Neural progenitor cell (in vitro differentiated cells): ENCODE measurements at regions not wholly inside any gene's neighbourhood (a gene's known extent, or its start where the extent isn't known, plus 50 kb on each side); places are given as distances from the start of the nearest gene placed in this dataset.
A peak's percentile ranks its signal among the peaks of the same experiment; 100 is the strongest.

Source experiments
- DNase-seq: peaks from one replicate; pipeline ENCODE4 v3.0.0-alpha.2; 2016; ENCODE audit warnings: low spot score
- H2AFZ ChIP-seq: fragments of 200-600 bp; sonication (generic); replicated peaks from 2 replicates; pipeline ENCODE4 v1.6.1; 2016; ENCODE audit warnings: antibody characterized with exemption
- H3F3A ChIP-seq: fragments of 200-600 bp; sonication (generic); 2 replicates; pipeline ENCODE4 v1.6.1; 2016; ENCODE audit warnings: antibody characterized with exemption, low read depth
- H3K27ac ChIP-seq: fragments of 200-600 bp; sonication (generic); 2 replicates; pipeline ENCODE4 v1.5.1; 2016; ENCODE audit warnings: mild to moderate bottlenecking
- H3K27me3 ChIP-seq: fragments of 200-600 bp; sonication (generic); 2 replicates; pipeline ENCODE4 v1.6.1; 2016; ENCODE audit warnings: mild to moderate bottlenecking, moderate library complexity
- H3K36me3 ChIP-seq: fragments of 200-600 bp; sonication (generic); 2 replicates; pipeline ENCODE4 v1.5.1; 2016
- H3K4me1 ChIP-seq: fragments of 200-600 bp; sonication (generic); 2 replicates; pipeline ENCODE4 v1.6.1; 2016; ENCODE audit warnings: mixed run types
- H3K4me2 ChIP-seq: fragments of 200-600 bp; sonication (generic); 2 replicates; pipeline ENCODE4 v1.6.1; 2016
- H3K4me3 ChIP-seq: fragments of 200-600 bp; sonication (generic); 2 replicates; pipeline ENCODE4 v1.5.1; 2016
- H3K79me2 ChIP-seq: fragments of 200-600 bp; sonication (generic); 2 replicates; pipeline ENCODE4 v1.6.1; 2016; ENCODE audit warnings: low read depth
- H3K9ac ChIP-seq: fragments of 200-600 bp; sonication (generic); 2 replicates; pipeline ENCODE4 v1.6.1; 2016
- H3K9me3 ChIP-seq: fragments of 200-600 bp; sonication (generic); 2 replicates; pipeline ENCODE4 v1.5.1; 2016; ENCODE audit warnings: low read depth
- H4K20me1 ChIP-seq: fragments of 200-600 bp; sonication (generic); 2 replicates; pipeline ENCODE4 v1.6.1; 2016; ENCODE audit warnings: low read depth
- H3K27ac Mint-ChIP-seq: 3 replicates; pipeline ENCODE4 v1.8.0; 2021; ENCODE audit warnings: mixed read lengths
- H3K27me3 Mint-ChIP-seq: 2 replicates; pipeline ENCODE4 v1.8.0; 2022; ENCODE audit warnings: low read depth, mild to moderate bottlenecking, inconsistent platforms, moderate library complexity, mixed read lengths; ENCODE audit not compliant: insufficient read depth
- H3K36me3 Mint-ChIP-seq: 3 replicates; pipeline ENCODE4 v1.8.0; 2021; ENCODE audit warnings: mixed read lengths
- H3K4me1 Mint-ChIP-seq: 3 replicates; pipeline ENCODE4 v1.8.0; 2021; ENCODE audit warnings: mixed read lengths
- H3K4me3 Mint-ChIP-seq: 3 replicates; pipeline ENCODE4 v1.8.0; 2021; ENCODE audit warnings: mild to moderate bottlenecking, moderate library complexity, mixed read lengths
- H3K9me3 Mint-ChIP-seq: 3 replicates; pipeline ENCODE4 v1.8.0; 2020; ENCODE audit warnings: mixed read lengths
- CTCF ChIP-seq: fragments of 200-600 bp; sonication (generic); IDR thresholded peaks from 2 replicates; pipeline ENCODE4 v1.5.1; 2017; ENCODE audit warnings: antibody characterized with exemption, mild to moderate bottlenecking
- EZH2 ChIP-seq: fragments of 200-600 bp; sonication (generic); IDR thresholded peaks from 2 replicates; pipeline ENCODE4 v1.6.1; 2017; ENCODE audit warnings: antibody characterized with exemption, mild to moderate bottlenecking, moderate library complexity
- EZH2phosphoT487 ChIP-seq: fragments of 200-600 bp; sonication (generic); IDR thresholded peaks from 2 replicates; pipeline ENCODE4 v1.6.1; 2017; ENCODE audit warnings: antibody characterized with exemption

GRCh38 chr14:82390586-82390985, 856.9 kb upstream of the SEL1L start:
- no peaks in the 10 kb centered on the region for H3K9me3 ChIP-seq
- no peak overlapping the region for H3K4me3 Mint-ChIP-seq
- H3K27me3 Mint-ChIP-seq: no peaks in the 10 kb centered on the region
- H3F3A ChIP-seq: no peaks in the 10 kb centered on the region
- no peak for DNase-seq
- no peak overlapping the region for H3K27ac ChIP-seq
- TF ChIP-seq EZH2phosphoT487 (no peak), EZH2 (no peak), CTCF (no peak)
- no peaks in the 10 kb centered on the region for H3K36me3 Mint-ChIP-seq
- no peaks in the 10 kb centered on the region for H4K20me1 ChIP-seq
- H3K27ac Mint-ChIP-seq: no peak overlapping the region
- no peak overlapping the region for H2AFZ ChIP-seq
- no peaks in the 10 kb centered on the region for H3K36me3 ChIP-seq
- H3K4me1 Mint-ChIP-seq: no peaks in the 10 kb centered on the region
- H3K9me3 Mint-ChIP-seq: no peaks in the 10 kb centered on the region
- no peak overlapping the region for H3K4me3 ChIP-seq
- H3K27me3 ChIP-seq: no peaks in the 10 kb centered on the region
- H3K9ac ChIP-seq: no peak overlapping the region
- no peak overlapping the region for H3K4me2 ChIP-seq
- H3K4me1 ChIP-seq: no peaks in the 10 kb centered on the region
- H3K79me2 ChIP-seq: no peaks in the 10 kb centered on the region

DNA sequence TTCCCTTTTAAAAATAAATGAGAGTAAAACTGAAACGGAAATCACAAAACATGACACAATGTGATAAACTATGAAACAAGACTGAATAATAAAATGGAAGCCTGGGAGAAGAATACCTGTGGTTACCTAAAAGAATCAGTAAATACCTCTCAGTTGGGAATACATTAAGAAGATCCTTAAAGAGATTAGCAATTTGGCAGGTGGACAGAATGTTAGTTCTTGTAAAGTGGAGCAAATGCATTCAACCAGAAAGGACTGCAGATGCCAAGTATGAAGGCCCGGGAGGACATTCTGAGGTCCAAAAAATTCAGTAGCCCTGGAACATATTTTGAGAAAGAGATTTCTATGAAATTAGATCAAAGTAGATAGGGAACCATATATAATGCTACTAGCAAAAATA, 861.3 kb upstream of the SEL1L start:
- no peaks in the 10 kb centered on the region for H3F3A ChIP-seq
- H3K4me3 ChIP-seq: no peak overlapping the region
- Mint-ChIP-seq H3K27me3 (no peaks in the 10 kb centered on the region), H3K27ac (no peak overlapping the region), H3K4me1 (peaks cover 18% of the 10 kb centered on the region), H3K36me3 (no peaks in the 10 kb centered on the region), H3K4me3 (no peak overlapping the region), H3K9me3 (no peaks in the 10 kb centered on the region)
- no peaks in the 10 kb centered on the region for H3K4me1 ChIP-seq
- H4K20me1 ChIP-seq: no peaks in the 10 kb centered on the region
- no peak overlapping the region for H3K4me2 ChIP-seq
- no peak for TF ChIP-seq EZH2phosphoT487
- no peak for TF ChIP-seq EZH2
- TF ChIP-seq CTCF: no peak
- no peaks in the 10 kb centered on the region for H3K9me3 ChIP-seq
- no peaks in the 10 kb centered on the region for H3K27me3 ChIP-seq
- H3K79me2 ChIP-seq: no peaks in the 10 kb centered on the region
- no peak for DNase-seq
- H2AFZ ChIP-seq: no peak overlapping the region
- no peaks in the 10 kb centered on the region for H3K36me3 ChIP-seq
- H3K9ac ChIP-seq: no peak overlapping the region
- no peak overlapping the region for H3K27ac ChIP-seq

DNA sequence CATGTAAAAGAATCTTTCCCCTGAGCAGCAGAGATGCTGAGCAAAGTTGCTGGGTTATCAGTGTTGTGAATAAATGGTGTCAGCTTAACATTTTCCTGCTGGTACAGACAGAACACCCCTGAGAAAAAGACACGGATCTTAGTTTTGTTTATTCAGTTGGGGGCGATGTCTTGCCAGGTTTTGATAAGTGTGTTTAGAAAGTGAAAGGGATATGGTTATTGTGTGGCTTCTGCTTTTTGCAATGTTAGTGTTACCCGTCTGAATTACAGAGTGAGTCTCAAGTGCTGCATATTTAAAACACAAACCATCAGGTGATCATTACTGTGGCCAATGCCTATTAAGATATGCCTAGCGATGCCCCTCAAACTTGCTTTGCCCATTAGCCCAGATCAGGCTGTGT, 864.6 kb upstream of the SEL1L start:
- H3K9ac ChIP-seq: no peak overlapping the region
- peak overlapping the region; percentile 78 for H2AFZ ChIP-seq
- Mint-ChIP-seq H3K4me1 (peaks cover 18% of the 10 kb centered on the region), H3K27me3 (no peaks in the 10 kb centered on the region), H3K36me3 (no peaks in the 10 kb centered on the region), H3K27ac (no peak overlapping the region), H3K4me3 (no peak overlapping the region), H3K9me3 (no peaks in the 10 kb centered on the region)
- no peak for TF ChIP-seq EZH2
- TF ChIP-seq CTCF: no peak
- TF ChIP-seq EZH2phosphoT487: no peak
- H3K4me3 ChIP-seq: no peak overlapping the region
- no peaks in the 10 kb centered on the region for H3K79me2 ChIP-seq
- H3K4me2 ChIP-seq: no peak overlapping the region
- no peaks in the 10 kb centered on the region for H3K4me1 ChIP-seq
- no peaks in the 10 kb centered on the region for H4K20me1 ChIP-seq
- no peak overlapping the region for H3K27ac ChIP-seq
- no peak for DNase-seq
- no peaks in the 10 kb centered on the region for H3F3A ChIP-seq
- no peaks in the 10 kb centered on the region for H3K9me3 ChIP-seq
- H3K27me3 ChIP-seq: no peaks in the 10 kb centered on the region
- H3K36me3 ChIP-seq: no peaks in the 10 kb centered on the region

- H3K27ac ChIP-seq: no peak overlapping the region
- no peak for DNase-seq
- no peak overlapping the region for H3K4me3 Mint-ChIP-seq
- no peaks in the 10 kb centered on the region for H3K79me2 ChIP-seq
- no peak overlapping the region for H3K4me3 ChIP-seq
- no peak overlapping the region for H3K9ac ChIP-seq
- peaks cover 3% of the 10 kb centered on the region for H3K4me1 Mint-ChIP-seq
- no peaks in the 10 kb centered on the region for H3F3A ChIP-seq
- H3K27me3 Mint-ChIP-seq: peaks cover 2% of the 10 kb centered on the region
- H2AFZ ChIP-seq: no peak overlapping the region
- H3K27ac Mint-ChIP-seq: no peak overlapping the region
- no peaks in the 10 kb centered on the region for H3K27me3 ChIP-seq
- H3K4me2 ChIP-seq: no peak overlapping the region
- no peaks in the 10 kb centered on the region for H3K36me3 ChIP-seq
- TF ChIP-seq EZH2 (no peak), CTCF (no peak), EZH2phosphoT487 (no peak)
- peaks cover 6% of the 10 kb centered on the region for H3K4me1 ChIP-seq
- no peaks in the 10 kb centered on the region for H3K9me3 ChIP-seq
- H3K36me3 Mint-ChIP-seq: no peaks in the 10 kb centered on the region
- no peaks in the 10 kb centered on the region for H3K9me3 Mint-ChIP-seq
- no peaks in the 10 kb centered on the region for H4K20me1 ChIP-seq
These were observed 870.3 kb upstream of the SEL1L start for GRCh38 chr14:82403987-82404386.
